WERI-Rb-1 (cell line): ENCODE measurements at regions not wholly inside any gene's neighbourhood (a gene's known extent, or its start where the extent isn't known, plus 50 kb on each side); places are given as distances from the start of the nearest gene placed in this dataset.
"Not testable (repeated sequence)": the region's sequence is repeated elsewhere in the genome, so short reads cannot be mapped to it uniquely, and the experiment has no call there.

Experiments
- DNase-seq: peaks from one replicate; pipeline ENCODE4 v3.0.0-alpha.2; 2020
- H3K27ac ChIP-seq: fragments of 250-450 bp; sonication (Bioruptor Pico); 2 replicates; pipeline ENCODE4 v1.5.1; 2020; ENCODE audit warnings: mild to moderate bottlenecking, moderate library complexity
- H3K27me3 ChIP-seq: fragments of 250-450 bp; sonication (Bioruptor Pico); 2 replicates; pipeline ENCODE4 v1.5.1; 2021; ENCODE audit warnings: mild to moderate bottlenecking, low read depth, moderate library complexity; ENCODE audit not compliant: insufficient read depth, severe bottlenecking
- H3K36me3 ChIP-seq: fragments of 250-450 bp; sonication (Bioruptor Pico); 2 replicates; pipeline ENCODE4 v1.5.1; 2020; ENCODE audit warnings: mild to moderate bottlenecking, moderate library complexity
- H3K4me3 ChIP-seq: 2 replicates; pipeline ENCODE4 v1.5.1; 2011; ENCODE audit warnings: low read depth, mild to moderate bottlenecking, control low read depth, low read length
- H3K9me3 ChIP-seq: fragments of 250-450 bp; sonication (Bioruptor Pico); 2 replicates; pipeline ENCODE4 v1.5.1; 2021; ENCODE audit warnings: mild to moderate bottlenecking, moderate library complexity; ENCODE audit not compliant: severe bottlenecking
- CTCF ChIP-seq: IDR thresholded peaks from 2 replicates; pipeline ENCODE4 v1.5.1; 2011; ENCODE audit warnings: low read depth, mild to moderate bottlenecking, control low read depth, inconsistent platforms, low read length

DNA sequence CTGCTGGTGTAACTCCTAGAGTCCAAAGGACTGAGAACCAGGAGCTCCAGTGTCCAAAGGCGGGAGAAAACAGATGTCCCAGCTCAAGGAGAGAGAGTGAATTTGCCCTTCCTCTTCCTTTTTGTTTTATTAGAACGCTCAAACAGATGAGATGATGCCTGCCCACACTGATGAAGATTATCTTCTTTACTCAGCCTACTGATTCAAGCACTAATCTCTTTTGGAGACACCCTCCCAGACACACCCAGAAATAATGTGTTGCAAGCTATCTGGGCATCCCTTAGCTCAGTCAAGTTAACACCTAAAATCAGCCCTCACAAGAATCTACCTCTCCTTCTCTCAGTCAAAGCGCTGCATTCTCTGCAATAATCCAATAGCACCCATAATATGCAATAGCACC, 78.2 kb upstream of the BCL2L14 start:
- DNase-seq, result no peak
- Histone ChIP-seq H3K27me3 (no peaks in the 10 kb centered on the region), H3K36me3 (no peaks in the 10 kb centered on the region), H3K4me3 (no peak overlapping the region), H3K9me3 (peaks cover 19% of the 10 kb centered on the region), H3K27ac (peak overlapping the region; percentile 60)
- TF ChIP-seq CTCF, result no peak

DNA sequence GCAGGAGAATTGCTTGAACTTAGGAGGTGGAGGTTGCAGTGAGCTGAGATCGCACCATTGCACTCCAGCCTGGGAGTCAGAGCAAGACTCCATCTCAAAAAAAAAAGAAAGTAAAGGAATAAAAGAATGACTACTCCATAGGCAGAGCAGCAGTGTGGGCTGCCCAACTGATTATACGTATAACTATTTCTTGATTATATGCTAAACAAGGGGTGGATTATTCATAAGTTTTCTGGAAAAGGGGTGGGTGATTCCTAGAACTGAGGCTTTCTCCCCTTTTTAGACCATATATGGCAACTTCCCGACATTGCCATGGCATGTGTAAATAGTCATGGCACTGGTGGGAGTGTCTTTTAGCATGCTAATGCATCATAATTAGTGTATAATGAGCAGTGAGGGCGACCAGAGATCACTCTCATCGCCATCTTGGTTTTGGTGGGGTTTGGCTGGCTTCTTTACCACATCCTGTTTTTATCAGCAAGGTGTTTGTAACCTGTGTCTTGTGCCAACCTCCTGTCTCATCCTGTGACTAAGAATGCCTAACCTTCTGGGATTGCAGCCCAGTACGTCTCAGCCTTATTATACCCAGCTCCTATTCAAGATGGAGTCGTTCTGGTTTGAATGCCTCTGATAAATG, 72.3 kb upstream of the BCL2L14 start:
- H3K9me3 ChIP-seq, DNase-seq, H3K27me3 ChIP-seq, H3K36me3 ChIP-seq, H3K4me3 ChIP-seq, H3K27ac ChIP-seq: not testable (repeated sequence)

GRCh38 chr12:11998944-11999315, 71.8 kb upstream of the BCL2L14 start:
- DNase-seq, result no peak
- H3K27ac ChIP-seq, result no peak overlapping the region
- no peaks in the 10 kb centered on the region for H3K27me3 ChIP-seq
- H3K9me3 ChIP-seq, result peaks cover 4% of the 10 kb centered on the region
- no peak overlapping the region for H3K4me3 ChIP-seq
- H3K36me3 ChIP-seq, result no peaks in the 10 kb centered on the region
- no peak for TF ChIP-seq CTCF

DNA sequence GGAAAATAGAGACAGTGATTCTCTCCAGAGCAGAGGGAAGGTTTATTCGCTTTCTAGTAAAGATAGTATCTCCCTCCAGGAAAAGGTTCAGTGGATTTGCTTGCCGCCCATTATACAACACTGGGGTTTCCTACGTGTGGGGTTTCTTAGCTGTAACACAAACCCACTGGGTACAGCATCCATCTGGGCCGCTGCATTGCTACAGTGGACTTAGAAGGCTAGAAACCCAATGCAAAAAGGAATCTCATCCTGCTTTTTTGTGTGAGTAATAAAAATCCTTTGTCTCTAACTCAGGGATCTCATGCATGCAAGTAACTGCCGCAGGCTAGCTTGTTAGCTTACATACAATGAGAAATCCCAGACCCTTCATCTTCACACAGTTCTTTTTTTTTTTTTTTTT, 67.1 kb upstream of the BCL2L14 start:
- no peaks in the 10 kb centered on the region for H3K27me3 ChIP-seq
- no peaks in the 10 kb centered on the region for H3K36me3 ChIP-seq
- H3K4me3 ChIP-seq, result no peak overlapping the region
- H3K27ac ChIP-seq, result no peak overlapping the region
- no peaks in the 10 kb centered on the region for H3K9me3 ChIP-seq
- DNase-seq, result no peak
- TF ChIP-seq CTCF, result no peak

GRCh38 chr12:12004524-12004923, 66.2 kb upstream of the BCL2L14 start:
- H3K27ac ChIP-seq, result no peak overlapping the region
- no peak for TF ChIP-seq CTCF
- H3K36me3 ChIP-seq, result no peaks in the 10 kb centered on the region
- no peak overlapping the region for H3K4me3 ChIP-seq
- H3K27me3 ChIP-seq, result no peaks in the 10 kb centered on the region
- H3K9me3 ChIP-seq, result no peaks in the 10 kb centered on the region
- DNase-seq, result no peak

- Histone ChIP-seq H3K9me3 (no peaks in the 10 kb centered on the region), H3K27ac (no peak overlapping the region), H3K36me3 (no peaks in the 10 kb centered on the region), H3K4me3 (no peak overlapping the region), H3K27me3 (no peaks in the 10 kb centered on the region)
- TF ChIP-seq CTCF, result no peak
- no peak for DNase-seq
Measured at GRCh38 chr12:12007001-12007712, 63.6 kb upstream of the BCL2L14 start.
